Fibroblast of pulmonary artery (primary cell): ENCODE measurements at regions not wholly inside any gene's neighbourhood (a gene's known extent, or its start where the extent isn't known, plus 50 kb on each side); places are given as distances from the start of the nearest gene placed in this dataset.
"Not testable (repeated sequence)": the region's sequence is repeated elsewhere in the genome, so short reads cannot be mapped to it uniquely, and the experiment has no call there.

Experiments
- DNase-seq: peaks from one replicate; pipeline ENCODE4 v3.0.0-alpha.2; 2010; ENCODE audit warnings: low read depth
- H3K4me3 ChIP-seq: replicated peaks from 2 replicates; pipeline ENCODE4 v1.5.1; 2011; ENCODE audit warnings: low read depth, mild to moderate bottlenecking, control low read depth, low read length, moderate library complexity
- TF ChIP-seq, protein P1 (sequence below): IDR thresholded peaks from 2 replicates; pipeline ENCODE4 v1.5.1; 2011; ENCODE audit warnings: mild to moderate bottlenecking, control low read depth, low read length, inconsistent platforms; ENCODE audit errors: missing control alignments

DNA sequence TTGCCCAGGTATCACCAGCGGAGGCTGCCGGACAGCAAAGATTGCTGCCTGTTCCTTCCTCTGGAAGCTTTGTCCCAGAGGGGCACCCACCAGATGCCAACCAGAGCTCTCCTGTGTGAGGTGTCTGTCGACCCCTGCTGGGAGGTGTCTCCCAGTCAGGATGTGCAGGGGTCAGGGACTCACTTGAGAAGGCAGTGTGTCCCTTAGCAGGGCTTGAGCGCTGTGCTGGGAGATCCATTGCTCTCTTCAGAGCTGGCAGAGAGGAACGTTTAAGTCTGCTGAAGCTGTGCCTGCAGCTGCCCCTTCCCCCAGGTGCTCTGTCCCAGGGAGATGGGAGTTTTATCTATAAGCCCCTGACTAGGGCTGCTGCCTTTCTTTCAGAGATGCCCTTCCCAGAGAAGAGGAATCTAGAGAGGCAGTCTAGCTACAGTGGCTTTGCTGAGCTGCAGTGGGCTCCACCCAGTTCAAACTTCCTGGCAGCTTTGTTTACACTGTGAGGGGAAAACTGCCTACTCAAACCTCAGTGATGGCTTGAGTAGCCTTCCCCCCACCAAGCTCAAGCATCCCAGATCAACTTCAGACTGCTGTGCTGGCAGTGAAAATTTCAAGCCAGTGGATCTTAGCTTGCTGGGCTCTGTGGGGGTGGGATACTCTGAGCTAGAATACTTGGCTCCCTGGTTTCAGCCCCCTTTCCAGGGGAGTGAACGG is 325.4 kb downstream of the SPATA31A1 start:
- DNase-seq, H3K4me3 ChIP-seq: not testable (repeated sequence)

GRCh38 chr9:39728862-39729261 is 373.4 kb downstream of the SPATA31A1 start:
- H3K4me3 ChIP-seq, DNase-seq: not testable (repeated sequence)

DNA sequence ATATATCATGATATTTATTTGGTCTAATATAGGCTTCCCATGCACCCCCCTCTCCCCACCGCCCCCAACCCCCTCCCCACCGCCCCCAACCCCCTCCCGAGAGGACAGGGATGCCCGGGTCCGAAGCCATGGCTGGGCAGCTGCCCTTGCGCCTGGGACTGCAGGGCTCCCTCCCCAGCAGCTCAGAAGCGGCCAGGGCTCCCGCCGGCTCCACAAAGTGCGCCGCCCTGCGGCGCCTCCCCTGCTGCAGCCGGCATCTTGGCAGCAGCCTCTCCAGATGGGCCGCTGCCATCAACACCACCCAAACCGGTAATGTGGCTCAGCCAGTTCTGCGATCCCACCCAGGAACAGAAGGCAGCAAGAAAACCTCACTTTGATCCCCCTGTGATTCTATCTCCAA is 389.4 kb downstream of the SPATA31A1 start:
- not testable (repeated sequence) for H3K4me3 ChIP-seq, DNase-seq

- not testable (repeated sequence) for DNase-seq, H3K4me3 ChIP-seq
These were observed 420.1 kb downstream of the SPATA31A1 start for GRCh38 chr9:39775570-39775969.

DNA sequence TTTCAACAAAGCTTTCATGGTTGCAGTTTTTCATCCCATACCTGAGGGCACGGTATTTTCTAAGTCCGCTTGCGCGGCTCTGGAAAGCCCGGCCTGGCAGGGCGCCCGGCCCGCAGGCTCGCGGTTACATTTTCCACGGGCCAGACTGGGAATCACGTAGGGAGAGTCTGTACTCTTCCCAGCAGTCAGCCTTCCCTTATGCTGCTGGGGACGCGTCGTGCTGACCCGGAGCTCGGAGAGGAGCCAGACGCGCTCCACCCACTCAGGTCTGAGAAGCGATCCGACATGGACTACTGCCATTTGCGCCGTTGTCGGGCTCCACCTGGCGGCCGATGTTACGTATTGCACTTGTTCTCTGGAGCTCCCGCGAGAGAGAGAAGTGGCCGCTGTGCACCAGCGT is 435.9 kb downstream of the SPATA31A1 start:
- DNase-seq = not testable (repeated sequence)
- peak overlapping the region; percentile 45 for H3K4me3 ChIP-seq

GRCh38 chr9:39797935-39798334 is 442.5 kb downstream of the SPATA31A1 start:
- H3K4me3 ChIP-seq, DNase-seq: not testable (repeated sequence)

GRCh38 chr9:39799252-39799651 is 443.8 kb downstream of the SPATA31A1 start:
- DNase-seq, H3K4me3 ChIP-seq: not testable (repeated sequence)

DNA sequence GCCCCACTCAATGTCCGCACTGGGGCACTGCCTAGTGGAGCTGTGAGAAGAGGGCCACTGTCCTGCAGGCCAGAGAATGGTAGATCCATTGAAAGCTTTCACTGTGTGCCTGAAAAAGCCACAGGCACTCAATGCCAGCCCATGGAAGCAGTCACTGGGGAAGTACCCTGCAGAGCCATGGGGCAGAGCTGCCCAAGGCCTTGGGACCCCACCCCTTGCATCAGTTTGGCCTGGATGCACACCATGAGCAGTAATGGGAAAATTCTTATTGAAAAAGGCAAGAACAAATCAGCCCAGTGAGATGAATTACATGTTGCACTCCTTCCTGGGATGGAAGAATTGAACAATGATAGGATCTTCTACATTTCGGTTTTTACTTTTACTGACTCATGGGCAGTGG is 447.1 kb downstream of the SPATA31A1 start:
- not testable (repeated sequence) for DNase-seq, H3K4me3 ChIP-seq

GRCh38 chr9:39809401-39810226 is 454.1 kb downstream of the SPATA31A1 start:
- peak overlapping the region; percentile 59 for H3K4me3 ChIP-seq
- DNase-seq = peak; percentile 53

- DNase-seq, H3K4me3 ChIP-seq: not testable (repeated sequence)
These were observed 454.9 kb downstream of the SPATA31A1 start for GRCh38 chr9:39810401-39810800.

DNA sequence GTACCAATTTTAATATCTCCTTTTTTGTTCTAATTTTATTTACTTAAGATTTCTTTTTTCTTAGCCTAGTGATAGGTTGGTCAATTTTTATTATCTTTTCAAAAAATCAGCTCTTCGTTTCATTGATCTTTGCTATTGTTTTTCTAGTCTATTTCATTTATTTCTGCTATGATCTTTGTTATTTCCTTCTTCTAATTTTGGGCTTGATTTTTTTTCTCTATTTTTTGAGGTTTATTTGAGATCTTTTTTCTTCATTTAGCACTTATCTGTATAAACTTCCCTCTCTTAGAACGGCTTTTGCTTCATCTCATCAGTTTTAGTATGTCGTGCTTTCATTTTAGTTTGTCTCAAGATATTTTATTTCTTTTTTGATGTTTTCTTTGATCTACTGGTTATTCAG is 456.1 kb downstream of the SPATA31A1 start:
- not testable (repeated sequence) for H3K4me3 ChIP-seq, DNase-seq

DNA sequence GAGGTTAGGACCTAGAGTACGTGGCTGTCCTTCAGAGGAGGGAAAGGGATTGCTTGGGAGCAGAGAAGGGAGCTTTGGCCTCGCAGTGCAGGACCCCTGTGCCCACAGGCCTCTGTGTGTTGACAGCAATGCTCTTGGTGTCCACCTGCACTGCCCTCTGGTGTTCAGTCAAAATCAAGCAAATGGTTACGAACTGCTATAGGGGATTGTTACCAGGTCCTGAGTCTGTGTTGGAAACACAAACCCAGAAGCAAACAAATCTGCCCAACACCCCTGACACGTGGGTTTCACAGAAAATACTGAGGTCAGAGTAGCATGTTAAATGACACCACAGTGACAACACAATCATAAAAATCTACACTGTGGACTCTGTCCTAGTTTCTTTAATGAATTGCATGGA is 473.0 kb downstream of the SPATA31A1 start:
- TF ChIP-seq, protein P1, sequence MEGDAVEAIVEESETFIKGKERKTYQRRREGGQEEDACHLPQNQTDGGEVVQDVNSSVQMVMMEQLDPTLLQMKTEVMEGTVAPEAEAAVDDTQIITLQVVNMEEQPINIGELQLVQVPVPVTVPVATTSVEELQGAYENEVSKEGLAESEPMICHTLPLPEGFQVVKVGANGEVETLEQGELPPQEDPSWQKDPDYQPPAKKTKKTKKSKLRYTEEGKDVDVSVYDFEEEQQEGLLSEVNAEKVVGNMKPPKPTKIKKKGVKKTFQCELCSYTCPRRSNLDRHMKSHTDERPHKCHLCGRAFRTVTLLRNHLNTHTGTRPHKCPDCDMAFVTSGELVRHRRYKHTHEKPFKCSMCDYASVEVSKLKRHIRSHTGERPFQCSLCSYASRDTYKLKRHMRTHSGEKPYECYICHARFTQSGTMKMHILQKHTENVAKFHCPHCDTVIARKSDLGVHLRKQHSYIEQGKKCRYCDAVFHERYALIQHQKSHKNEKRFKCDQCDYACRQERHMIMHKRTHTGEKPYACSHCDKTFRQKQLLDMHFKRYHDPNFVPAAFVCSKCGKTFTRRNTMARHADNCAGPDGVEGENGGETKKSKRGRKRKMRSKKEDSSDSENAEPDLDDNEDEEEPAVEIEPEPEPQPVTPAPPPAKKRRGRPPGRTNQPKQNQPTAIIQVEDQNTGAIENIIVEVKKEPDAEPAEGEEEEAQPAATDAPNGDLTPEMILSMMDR = peak; percentile 23
- peak; percentile 18 for DNase-seq
- not testable (repeated sequence) for H3K4me3 ChIP-seq
